ENCODE measurements at regions not wholly inside any gene's neighbourhood (a gene's known extent, or its start where the extent isn't known, plus 50 kb on each side); places are given as distances from the start of the nearest gene placed in this dataset.

- Histone ChIP-seq H3K27ac (no peak overlapping the region), H3K36me3 (no peaks in the 10 kb centered on the region), H3K9me3 (no peaks in the 10 kb centered on the region), H3K27me3 (no peaks in the 10 kb centered on the region), H3K4me1 (no peaks in the 10 kb centered on the region), H3K4me3 (no peak overlapping the region)
- no peak for DNase-seq
- TF ChIP-seq CTCF (IDR thresholded peaks at IDR 0.05) (no peak), POLR2A (IDR thresholded peaks at IDR 0.05) (no peak)
Observed at GRCh38 chr4:149168645-149169044, 647.0 kb downstream of the IQCM start.

GRCh38 chr4:149166876-149167275 is 648.8 kb downstream of the IQCM start:
- Histone ChIP-seq H3K4me3 (no peak overlapping the region), H3K4me1 (no peaks in the 10 kb centered on the region), H3K36me3 (no peaks in the 10 kb centered on the region), H3K27me3 (no peaks in the 10 kb centered on the region), H3K27ac (no peak overlapping the region), H3K9me3 (no peaks in the 10 kb centered on the region)
- no peak for DNase-seq
- TF ChIP-seq POLR2A (IDR thresholded peaks at IDR 0.05) (no peak), CTCF (IDR thresholded peaks at IDR 0.05) (no peak)

- no peak for TF ChIP-seq CTCF (IDR thresholded peaks at IDR 0.05)
- no peak for TF ChIP-seq POLR2A (IDR thresholded peaks at IDR 0.05)
- Histone ChIP-seq H3K9me3 (no peaks in the 10 kb centered on the region), H3K4me1 (no peaks in the 10 kb centered on the region), H3K27ac (no peak overlapping the region), H3K36me3 (no peaks in the 10 kb centered on the region), H3K4me3 (no peak overlapping the region), H3K27me3 (no peaks in the 10 kb centered on the region)
- DNase-seq = no peak
Observed at GRCh38 chr4:149166365-149166764, 649.3 kb downstream of the IQCM start.

GRCh38 chr4:149164282-149164681 is 651.4 kb downstream of the IQCM start:
- no peak for DNase-seq
- H3K36me3 ChIP-seq = no peaks in the 10 kb centered on the region
- no peak for TF ChIP-seq POLR2A (IDR thresholded peaks at IDR 0.05)
- TF ChIP-seq CTCF (IDR thresholded peaks at IDR 0.05) = no peak
- no peaks in the 10 kb centered on the region for H3K4me1 ChIP-seq
- no peaks in the 10 kb centered on the region for H3K27me3 ChIP-seq
- no peak overlapping the region for H3K4me3 ChIP-seq
- no peaks in the 10 kb centered on the region for H3K9me3 ChIP-seq
- H3K27ac ChIP-seq = no peak overlapping the region

GRCh38 chr4:149161247-149161646 is 654.4 kb downstream of the IQCM start:
- Histone ChIP-seq H3K27me3 (no peaks in the 10 kb centered on the region), H3K4me1 (no peaks in the 10 kb centered on the region), H3K27ac (no peak overlapping the region), H3K9me3 (no peaks in the 10 kb centered on the region), H3K4me3 (no peak overlapping the region), H3K36me3 (no peaks in the 10 kb centered on the region)
- no peak for TF ChIP-seq POLR2A (IDR thresholded peaks at IDR 0.05)
- TF ChIP-seq CTCF (IDR thresholded peaks at IDR 0.05) = no peak
- DNase-seq = no peak

GRCh38 chr4:149160370-149160769 is 655.3 kb downstream of the IQCM start:
- Histone ChIP-seq H3K4me1 (no peaks in the 10 kb centered on the region), H3K9me3 (no peaks in the 10 kb centered on the region), H3K27ac (no peak overlapping the region), H3K27me3 (no peaks in the 10 kb centered on the region), H3K36me3 (no peaks in the 10 kb centered on the region), H3K4me3 (no peak overlapping the region)
- no peak for TF ChIP-seq CTCF (IDR thresholded peaks at IDR 0.05)
- TF ChIP-seq POLR2A (IDR thresholded peaks at IDR 0.05) = no peak
- no peak for DNase-seq

All from Peyer's patch (tissue), 4 donors.